ENCODE measurements at regions not wholly inside any gene's neighbourhood (a gene's known extent, or its start where the extent isn't known, plus 50 kb on each side); places are given as distances from the start of the nearest gene placed in this dataset.

- no peak for DNase-seq (ENCODE audit: low read depth)
Observed at GRCh38 chr2:139031722-139032121, 251.5 kb upstream of the NXPH2 start.

GRCh38 chr2:139020287-139020686 is 240.1 kb upstream of the NXPH2 start:
- DNase-seq (ENCODE audit: low read depth), result no peak

GRCh38 chr2:139018252-139018651 is 238.1 kb upstream of the NXPH2 start:
- DNase-seq (ENCODE audit: low read depth), result no peak

- no peak for DNase-seq (ENCODE audit: low read depth)
Observed at GRCh38 chr2:139007130-139007529, 226.9 kb upstream of the NXPH2 start.

GRCh38 chr2:139000131-139000785 is 220.1 kb upstream of the NXPH2 start:
- no peak for DNase-seq (ENCODE audit: low read depth)

GRCh38 chr2:138997856-138998517 is 217.8 kb upstream of the NXPH2 start:
- DNase-seq (ENCODE audit: low read depth), result no peak

- no peak for DNase-seq (ENCODE audit: low read depth)
Observed at GRCh38 chr2:138997346-138997745, 217.2 kb upstream of the NXPH2 start.

GRCh38 chr2:138994502-138994901 is 214.3 kb upstream of the NXPH2 start:
- DNase-seq (ENCODE audit: low read depth), result no peak

GRCh38 chr2:138985881-138986280 is 205.7 kb upstream of the NXPH2 start:
- no peak for DNase-seq (ENCODE audit: low read depth)

- no peak for DNase-seq (ENCODE audit: low read depth)
Observed at GRCh38 chr2:138979131-138979785, 199.1 kb upstream of the NXPH2 start.

GRCh38 chr2:138974651-138975050 is 194.5 kb upstream of the NXPH2 start:
- DNase-seq (ENCODE audit: low read depth), result no peak

GRCh38 chr2:138964418-138964817 is 184.2 kb upstream of the NXPH2 start:
- DNase-seq (ENCODE audit: low read depth), result no peak

GRCh38 chr2:138962686-138963085 is 182.5 kb upstream of the NXPH2 start:
- no peak for DNase-seq (ENCODE audit: low read depth)

- DNase-seq (ENCODE audit: low read depth), result no peak
Observed at GRCh38 chr2:138960191-138960590, 180.0 kb upstream of the NXPH2 start.

GRCh38 chr2:138959031-138959430 is 178.8 kb upstream of the NXPH2 start:
- no peak for DNase-seq (ENCODE audit: low read depth)

- no peak for DNase-seq (ENCODE audit: low read depth)
Observed at GRCh38 chr2:138956116-138956515, 175.9 kb upstream of the NXPH2 start.

GRCh38 chr2:138950486-138950885 is 170.3 kb upstream of the NXPH2 start:
- DNase-seq (ENCODE audit: low read depth), result no peak

- DNase-seq (ENCODE audit: low read depth), result no peak
Observed at GRCh38 chr2:138949517-138949916, 169.3 kb upstream of the NXPH2 start.

GRCh38 chr2:138948070-138948539 is 167.9 kb upstream of the NXPH2 start:
- peak; percentile 75 for DNase-seq (ENCODE audit: low read depth)

- no peak for DNase-seq (ENCODE audit: low read depth)
Observed at GRCh38 chr2:138943470-138943869, 163.3 kb upstream of the NXPH2 start.

GRCh38 chr2:138942466-138942865 is 162.3 kb upstream of the NXPH2 start:
- no peak for DNase-seq (ENCODE audit: low read depth)

GRCh38 chr2:138931284-138932256 is 151.4 kb upstream of the NXPH2 start:
- DNase-seq (ENCODE audit: low read depth), result no peak
